Heart right ventricle (tissue), 16 donors: ENCODE measurements at regions not wholly inside any gene's neighbourhood (a gene's known extent, or its start where the extent isn't known, plus 50 kb on each side); places are given as distances from the start of the nearest gene placed in this dataset.
A peak's percentile ranks its signal among the peaks of the same experiment; 100 is the strongest.

Experiments used
- ATAC-seq, 8 donors: fragments of 200-7000 bp; cut with Tn5 transposase; one replicate each; pipeline ENCODE4 v1.9.1; 2020; ENCODE audit warnings: mild to moderate bottlenecking in 8 of 8, moderate library complexity in 8 of 8, moderate number of reproducible peaks in 1 of 8
- DNase-seq, 2 donors: peaks; one replicate each; pipeline ENCODE4 v3.0.0-alpha.2; 2020
- H3K27ac ChIP-seq, 10 donors: fragments of 200-600 bp; sonication (generic) in 2 of 10; one replicate each; pipeline versions ENCODE4 v1.5.0 to v1.8.0; 2020 to 2022; ENCODE audit warnings: mild to moderate bottlenecking in 3 of 10
- H3K27me3 ChIP-seq, 7 donors: fragments of 200-600 bp; one replicate each; pipeline ENCODE4 v1.8.0; 2021 to 2022; ENCODE audit warnings: mild to moderate bottlenecking in 2 of 7
- H3K36me3 ChIP-seq, 9 donors: fragments of 200-600 bp; sonication (generic) in 1 of 9; one replicate each; pipeline versions ENCODE4 v1.5.0 to v1.8.0; 2020 to 2022; ENCODE audit warnings: mild to moderate bottlenecking in 2 of 9
- H3K4me1 ChIP-seq, 9 donors: fragments of 200-600 bp; sonication (generic) in 1 of 9; one replicate each; pipeline versions ENCODE4 v1.5.0 to v1.8.0; 2020 to 2022; ENCODE audit warnings: mild to moderate bottlenecking in 4 of 9
- H3K4me3 ChIP-seq, 10 donors: fragments of 200-600 bp; sonication (generic) in 2 of 10; one replicate each; pipeline versions ENCODE4 v1.5.0 to v1.8.0; 2020 to 2022; ENCODE audit warnings: mild to moderate bottlenecking in 7 of 10, moderate library complexity in 2 of 10
- H3K9me3 ChIP-seq, 11 donors: fragments of 200-600 bp in 10 of 11; sonication (generic) in 2 of 11; one replicate each; pipeline versions ENCODE4 v1.5.0 to v1.8.0; 2013 to 2022; ENCODE audit warnings: mild to moderate bottlenecking in 2 of 11, control low read depth in 1 of 11, moderate library complexity in 1 of 11
- CTCF ChIP-seq, 9 donors: fragments of 200-600 bp; sonication (generic) in 2 of 9; IDR thresholded peaks; one replicate each; pipeline versions ENCODE4 v1.5.0 to v1.8.0; 2021 to 2022; ENCODE audit warnings: antibody characterized with exemption in 9 of 9, mild to moderate bottlenecking in 5 of 9, moderate library complexity in 1 of 9
- WGBS, 2 donors: extraction: QIAGEN DNeasy Blood & Tissue Kit; methylation state at CpG; one replicate each; pipeline ENCODE4 v1.1.7; 2013; ENCODE audit warnings: inconsistent platforms in 1 of 2; 5-methylcytosine and 5-hydroxymethylcytosine counted together
- intact Hi-C, 10 donors: fragments of 100-400 bp; cut with DNase I; formaldehyde crosslinking; loops; one replicate each; pipeline versions ENCODE4 v1.11.1 to v1.14.2; 2022
- donor health status: Arrhythmogenic right ventricular cardiomyopathy.
- donor health status: ischemic (EF 13 %, LVEDD 7.1; RV severe dilation, severe dysfunction).
- donor health status: healthy with polysubstance abuse.
- donor health status: DM: no; HTN: yes; CAD: no.
- donor health status: DM: no; HTN: no; CAD: no.
- donor health status: ischemic (EF 25% LVEDD 6.9; RV normal size, moderate dysfunction).
- donor health status: ischemic (EF 25% LVEDD 5.7; RV mildly dilated, moderate dysfunction).
- donor health status: healthy.
- donor health status: DM: yes; HTN: yes; CAD: no.
- donor health status: Ischemic cardiomyopathy.
- donor health status: ischemic (EF 35%, LVEDD 5.7; RV mildly dilated, moderate dysfunction).
- donor health status: nonischemic (EF 11% LVEDD 7.7; RV severe dilation, severe dysfunction).
- donor health status: DM: yes; HTN: yes; CAD: no.
- donor health status: PGD.
- donor health status: ischemic (EF 29% LVEDD 5.4; RV normal size, mild dysfunction).
- donor health status: nonischemic (EF 23%, LVEDD 6.1; RV moderate dilation, normal function).

GRCh38 chr5:172588380-172588779, 52.7 kb upstream of the NEURL1B start:
- H3K27ac ChIP-seq = peak overlapping the region in 4 of 10 donors; percentile 1 to 92 (median 88)
- H3K4me1 ChIP-seq = peaks cover 14 to 49% (median 43%) of the 10 kb centered on the region in 9 donors
- WGBS, 2 donors = 77 to 87% methylated on average over 7 of the region's 7 CpGs
- intact Hi-C loops = loop anchor here in 4 of 10 donors (5.0 to 10.0 kb wide), 5 partner anchors 54 to 176 kb away; partner anchors contain the start of gene NEURL1B (in 1 of the 4)
- no peak for ATAC-seq
- TF ChIP-seq CTCF (IDR thresholded peaks at IDR 0.05) = no peak
- H3K36me3 ChIP-seq = no peaks in the 10 kb centered on the region
- H3K4me3 ChIP-seq = no peak overlapping the region
- no peaks in the 10 kb centered on the region for H3K9me3 ChIP-seq
- no peaks in the 10 kb centered on the region for H3K27me3 ChIP-seq
- DNase-seq = no peak

DNA sequence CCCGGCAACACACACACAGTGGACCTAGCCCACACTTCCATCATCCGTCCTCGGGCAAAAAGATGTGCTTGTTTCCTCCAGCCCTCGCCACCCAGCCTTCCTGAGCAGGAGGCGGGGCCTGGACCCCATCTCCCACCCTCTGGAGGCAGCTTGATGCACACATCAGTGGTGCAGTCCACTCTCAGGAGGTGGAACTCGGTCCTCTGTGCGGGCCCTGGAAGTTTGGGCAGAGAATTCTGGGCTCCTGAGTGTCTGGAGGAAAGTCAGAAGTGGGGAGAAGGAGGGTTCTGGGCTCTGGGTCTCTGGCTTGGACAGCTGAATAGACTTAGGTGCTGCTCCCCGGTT, 54.0 kb upstream of the NEURL1B start:
- WGBS, 2 donors = 70 to 82% methylated on average over 8 of the region's 8 CpGs
- no peak for TF ChIP-seq CTCF (IDR thresholded peaks at IDR 0.05)
- intact Hi-C loops = loop anchor here in 4 of 10 donors (5.0 to 10.0 kb wide), 5 partner anchors 55 to 178 kb away; partner anchors contain the start of gene NEURL1B (in 1 of the 4)

DNA sequence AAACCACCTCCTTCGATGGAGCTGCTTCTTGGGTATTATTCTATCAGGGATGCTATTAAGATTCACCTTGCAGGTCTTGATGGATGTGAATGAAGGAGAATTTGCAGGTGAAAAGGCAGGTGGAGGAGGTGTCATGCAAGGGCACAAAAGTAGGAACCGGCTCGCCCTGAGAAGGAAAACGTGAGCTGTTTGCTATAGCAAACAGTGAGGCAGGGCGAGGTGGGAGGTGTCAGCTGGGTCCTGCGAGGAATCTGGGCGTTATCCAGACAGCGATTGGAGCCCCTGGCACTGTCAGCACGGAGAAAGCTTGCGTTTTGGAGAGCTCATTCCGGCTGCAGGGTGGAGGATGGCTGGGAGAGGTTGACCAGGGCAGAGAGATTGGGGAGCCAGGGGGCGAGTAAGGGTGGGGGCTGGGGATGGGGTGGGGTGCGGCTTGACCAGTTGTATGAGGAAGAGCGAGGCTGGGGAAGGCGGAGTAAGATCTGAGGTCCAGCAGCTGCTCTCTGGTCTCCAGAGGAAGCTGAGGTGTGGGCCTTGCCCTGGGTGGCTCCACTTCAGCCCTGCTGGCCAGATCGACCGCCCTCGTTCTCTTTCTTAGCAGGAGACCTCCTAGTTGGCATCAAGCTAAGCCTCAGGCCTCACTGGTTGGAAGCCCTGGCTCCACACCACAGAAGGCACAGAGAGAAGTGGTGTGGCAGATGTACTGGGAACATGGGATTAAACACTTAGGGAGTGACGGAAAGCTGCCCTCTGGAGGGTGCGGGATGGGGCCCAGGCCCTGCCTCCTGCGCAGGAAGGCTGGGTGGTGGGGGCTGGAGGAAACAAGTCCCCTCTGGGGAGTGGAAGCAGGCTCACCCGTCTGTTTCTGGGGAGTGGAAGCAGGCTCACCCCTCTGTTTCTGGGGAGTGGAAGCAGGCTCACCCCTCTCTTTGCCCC, 54.7 kb upstream of the NEURL1B start:
- no peaks in the 10 kb centered on the region for H3K9me3 ChIP-seq
- H3K36me3 ChIP-seq = no peaks in the 10 kb centered on the region
- no peak for DNase-seq
- 50 to 52% methylated on average over 22 of the region's 22 CpGs for WGBS, 2 donors
- no peak for TF ChIP-seq CTCF (IDR thresholded peaks at IDR 0.05)
- peak overlapping the region; percentile 15 to 95 (median 86) for H3K27ac ChIP-seq
- intact Hi-C loops = loop anchor here in 4 of 10 donors (5.0 to 10.0 kb wide), 5 partner anchors 56 to 178 kb away; partner anchors contain the start of gene NEURL1B (in 1 of the 4)
- H3K4me3 ChIP-seq = no peak overlapping the region
- H3K4me1 ChIP-seq = peaks cover 18 to 69% (median 56%) of the 10 kb centered on the region in 9 donors
- peak in 4 of 8 donors; percentile 5 to 39 (median 12) for ATAC-seq
- H3K27me3 ChIP-seq = no peaks in the 10 kb centered on the region

More for the DNA sequence above, 54.0 kb upstream of the NEURL1B start:
- H3K27ac ChIP-seq = peak overlapping the region; percentile 15 to 95 (median 86)
- no peak overlapping the region for H3K4me3 ChIP-seq
- ATAC-seq (no peak), DNase-seq (no peak)
- peaks cover 18 to 62% (median 54%) of the 10 kb centered on the region in 9 donors for H3K4me1 ChIP-seq
- H3K9me3 ChIP-seq = no peaks in the 10 kb centered on the region
- H3K36me3 ChIP-seq = no peaks in the 10 kb centered on the region
- H3K27me3 ChIP-seq = no peaks in the 10 kb centered on the region

DNA sequence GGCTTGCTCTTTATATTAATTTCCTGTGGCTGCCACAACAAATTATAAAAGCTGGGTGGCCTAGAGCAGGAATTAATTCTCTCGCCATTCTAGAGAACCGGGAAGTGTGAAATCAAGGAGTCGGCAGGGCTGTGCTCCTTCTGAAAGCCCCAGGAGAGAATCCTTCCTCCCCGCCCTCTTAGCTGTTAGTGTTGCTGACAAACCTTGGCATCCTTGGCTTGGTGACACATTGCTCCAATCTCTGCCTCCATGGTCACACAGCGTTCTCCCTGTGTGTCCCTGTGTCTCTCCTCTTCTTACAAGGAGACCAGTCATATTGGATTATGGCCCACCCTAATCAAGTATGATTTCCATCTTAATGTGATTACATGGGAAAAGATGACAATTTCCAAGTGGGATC, 55.9 kb upstream of the NEURL1B start:
- H3K27me3 ChIP-seq = no peaks in the 10 kb centered on the region
- H3K9me3 ChIP-seq = no peaks in the 10 kb centered on the region
- WGBS, 2 donors = 41 to 52% methylated on average over 5 of the region's 5 CpGs
- TF ChIP-seq CTCF (IDR thresholded peaks at IDR 0.05) = no peak
- intact Hi-C loops = loop anchor here in 5 of 10 donors (2.0 to 10.0 kb wide), 9 partner anchors 57 to 180 kb away; partner anchors contain the start of gene NEURL1B (in 1 of the 5)
- no peaks in the 10 kb centered on the region for H3K36me3 ChIP-seq
- ATAC-seq = peak in 6 of 8 donors; percentile 12 to 52 (median 26)
- H3K4me3 ChIP-seq = no peak overlapping the region
- peak overlapping the region; percentile 81 to 96 (median 87) for H3K27ac ChIP-seq
- no peak for DNase-seq
- H3K4me1 ChIP-seq = peaks cover 18 to 75% (median 56%) of the 10 kb centered on the region in 9 donors
